ENCODE measurements at regions not wholly inside any gene's neighbourhood (a gene's known extent, or its start where the extent isn't known, plus 50 kb on each side); places are given as distances from the start of the nearest gene placed in this dataset.
"Not testable (repeated sequence)": the region's sequence is repeated elsewhere in the genome, so short reads cannot be mapped to it uniquely, and the experiment has no call there.

GRCh38 chrX:115392031-115392430, 102.5 kb downstream of the LUZP4 start:
- Histone ChIP-seq H4K8ac (ENCODE audit: low read depth, low read length) (no peak overlapping the region), H3K27me3 (ENCODE audit: insufficient read depth, low read length, poor library complexity) (no peaks in the 10 kb centered on the region), H3K23ac (ENCODE audit: low read length) (no peak overlapping the region), H3K27ac (ENCODE audit: low read depth, low read length) (no peak overlapping the region), H2BK5ac (ENCODE audit: low read length) (no peak overlapping the region), H2AK5ac (ENCODE audit: low read length) (no peak overlapping the region), H3K4ac (ENCODE audit: low read depth, low read length) (no peak overlapping the region), H3K36me3 (ENCODE audit: control insufficient read depth, insufficient read depth, low read length) (no peaks in the 10 kb centered on the region), H3K79me1 (ENCODE audit: low read length) (no peaks in the 10 kb centered on the region), H3K4me1 (ENCODE audit: control insufficient read depth, low read depth, low read length) (no peaks in the 10 kb centered on the region), H2BK120ac (ENCODE audit: low read depth, low read length) (no peak overlapping the region), H2BK15ac (replicated peaks; ENCODE audit: low read depth) (no peak overlapping the region), H3K79me2 (ENCODE audit: control insufficient read depth, insufficient read depth, low read length) (no peaks in the 10 kb centered on the region), H3K4me2 (ENCODE audit: low read length) (no peak overlapping the region), H3K4me3 (ENCODE audit: low read length) (no peak overlapping the region), H4K5ac (ENCODE audit: low read length) (no peak overlapping the region), H3K56ac (ENCODE audit: low read length) (no peak overlapping the region), H3K18ac (ENCODE audit: low read length) (no peak overlapping the region), H3K9ac (ENCODE audit: low read length) (no peak overlapping the region)
- DNase-seq: no peak
- WGBS (ENCODE audit: extremely low coverage, insufficient coverage, low lambda C conversion rate): no CpG with 5 or more reads among the region's 2 CpGs

- Histone ChIP-seq H3K79me2 (ENCODE audit: control insufficient read depth, insufficient read depth, low read length) (no peaks in the 10 kb centered on the region), H2BK120ac (ENCODE audit: low read depth, low read length) (no peak overlapping the region), H2BK5ac (ENCODE audit: low read length) (no peak overlapping the region), H3K4me3 (ENCODE audit: low read length) (no peak overlapping the region), H3K9ac (ENCODE audit: low read length) (no peak overlapping the region), H4K5ac (ENCODE audit: low read length) (no peak overlapping the region), H3K4me1 (ENCODE audit: control insufficient read depth, low read depth, low read length) (no peaks in the 10 kb centered on the region), H3K36me3 (ENCODE audit: control insufficient read depth, insufficient read depth, low read length) (no peaks in the 10 kb centered on the region), H2AK5ac (ENCODE audit: low read length) (no peak overlapping the region), H3K18ac (ENCODE audit: low read length) (no peak overlapping the region), H3K56ac (ENCODE audit: low read length) (no peak overlapping the region), H3K23ac (ENCODE audit: low read length) (no peak overlapping the region), H3K4me2 (ENCODE audit: low read length) (no peak overlapping the region), H3K27me3 (ENCODE audit: insufficient read depth, low read length, poor library complexity) (no peaks in the 10 kb centered on the region), H2BK15ac (replicated peaks; ENCODE audit: low read depth) (no peak overlapping the region), H3K27ac (ENCODE audit: low read depth, low read length) (no peak overlapping the region), H3K4ac (ENCODE audit: low read depth, low read length) (no peak overlapping the region), H3K79me1 (ENCODE audit: low read length) (no peaks in the 10 kb centered on the region), H4K8ac (ENCODE audit: low read depth, low read length) (no peak overlapping the region)
- DNase-seq: no peak
- WGBS (ENCODE audit: extremely low coverage, insufficient coverage, low lambda C conversion rate): no CpG with 5 or more reads among the region's 1 CpG
Measured at GRCh38 chrX:115392871-115393270, 103.4 kb downstream of the LUZP4 start.

- no peaks in the 10 kb centered on the region for H3K4me1 ChIP-seq (ENCODE audit: control insufficient read depth, low read depth, low read length)
- H3K4me2 ChIP-seq (ENCODE audit: low read length): no peak overlapping the region
- no peak overlapping the region for H2AK5ac ChIP-seq (ENCODE audit: low read length)
- H3K9ac ChIP-seq (ENCODE audit: low read length): no peak overlapping the region
- H4K5ac ChIP-seq (ENCODE audit: low read length): no peak overlapping the region
- H4K8ac ChIP-seq (ENCODE audit: low read depth, low read length): no peak overlapping the region
- no peak overlapping the region for H3K27ac ChIP-seq (ENCODE audit: low read depth, low read length)
- DNase-seq: no peak
- no peak overlapping the region for H3K23ac ChIP-seq (ENCODE audit: low read length)
- no peak overlapping the region for H3K56ac ChIP-seq (ENCODE audit: low read length)
- H2BK15ac ChIP-seq (replicated peaks; ENCODE audit: low read depth): no peak overlapping the region
- no peak overlapping the region for H3K18ac ChIP-seq (ENCODE audit: low read length)
- no peak overlapping the region for H2BK120ac ChIP-seq (ENCODE audit: low read depth, low read length)
- no peaks in the 10 kb centered on the region for H3K27me3 ChIP-seq (ENCODE audit: insufficient read depth, low read length, poor library complexity)
- H3K36me3 ChIP-seq (ENCODE audit: control insufficient read depth, insufficient read depth, low read length): no peaks in the 10 kb centered on the region
- WGBS (ENCODE audit: extremely low coverage, insufficient coverage, low lambda C conversion rate): no CpG with 5 or more reads among the region's 1 CpG
- no peaks in the 10 kb centered on the region for H3K79me2 ChIP-seq (ENCODE audit: control insufficient read depth, insufficient read depth, low read length)
- H3K79me1 ChIP-seq (ENCODE audit: low read length): no peaks in the 10 kb centered on the region
- no peak overlapping the region for H2BK5ac ChIP-seq (ENCODE audit: low read length)
- H3K4ac ChIP-seq (ENCODE audit: low read depth, low read length): no peak overlapping the region
- H3K4me3 ChIP-seq (ENCODE audit: low read length): no peak overlapping the region
Measured at GRCh38 chrX:115393271-115393670, 103.8 kb downstream of the LUZP4 start.

GRCh38 chrX:115394806-115395205, 105.3 kb downstream of the LUZP4 start:
- not testable (repeated sequence) for H2BK120ac ChIP-seq (ENCODE audit: low read depth, low read length); H4K5ac ChIP-seq (ENCODE audit: low read length); H3K23ac ChIP-seq (ENCODE audit: low read length); H2AK5ac ChIP-seq (ENCODE audit: low read length); H3K79me1 ChIP-seq (ENCODE audit: low read length); H3K4ac ChIP-seq (ENCODE audit: low read depth, low read length); H3K56ac ChIP-seq (ENCODE audit: low read length); H3K4me3 ChIP-seq (ENCODE audit: low read length); H3K36me3 ChIP-seq (ENCODE audit: control insufficient read depth, insufficient read depth, low read length); H4K8ac ChIP-seq (ENCODE audit: low read depth, low read length); H3K27me3 ChIP-seq (ENCODE audit: insufficient read depth, low read length, poor library complexity); H3K18ac ChIP-seq (ENCODE audit: low read length); H3K4me1 ChIP-seq (ENCODE audit: control insufficient read depth, low read depth, low read length); DNase-seq; H2BK5ac ChIP-seq (ENCODE audit: low read length); H3K4me2 ChIP-seq (ENCODE audit: low read length); H3K9ac ChIP-seq (ENCODE audit: low read length); H3K79me2 ChIP-seq (ENCODE audit: control insufficient read depth, insufficient read depth, low read length); H2BK15ac ChIP-seq (replicated peaks; ENCODE audit: low read depth); H3K27ac ChIP-seq (ENCODE audit: low read depth, low read length)
- WGBS (ENCODE audit: extremely low coverage, insufficient coverage, low lambda C conversion rate): no CpG with 5 or more reads among the region's 4 CpGs

GRCh38 chrX:115399306-115399705, 109.8 kb downstream of the LUZP4 start:
- no CpG with 5 or more reads among the region's 2 CpGs for WGBS (ENCODE audit: extremely low coverage, insufficient coverage, low lambda C conversion rate)
- Histone ChIP-seq H3K36me3 (ENCODE audit: control insufficient read depth, insufficient read depth, low read length) (no peaks in the 10 kb centered on the region), H2BK5ac (ENCODE audit: low read length) (no peak overlapping the region), H4K8ac (ENCODE audit: low read depth, low read length) (no peak overlapping the region), H3K4me3 (ENCODE audit: low read length) (no peak overlapping the region), H3K27ac (ENCODE audit: low read depth, low read length) (no peak overlapping the region), H4K5ac (ENCODE audit: low read length) (no peak overlapping the region), H3K23ac (ENCODE audit: low read length) (no peak overlapping the region), H3K56ac (ENCODE audit: low read length) (no peak overlapping the region), H3K4me1 (ENCODE audit: control insufficient read depth, low read depth, low read length) (no peaks in the 10 kb centered on the region), H2BK15ac (replicated peaks; ENCODE audit: low read depth) (no peak overlapping the region), H3K9ac (ENCODE audit: low read length) (no peak overlapping the region), H3K4me2 (ENCODE audit: low read length) (no peak overlapping the region), H2BK120ac (ENCODE audit: low read depth, low read length) (no peak overlapping the region), H3K79me2 (ENCODE audit: control insufficient read depth, insufficient read depth, low read length) (no peaks in the 10 kb centered on the region), H3K18ac (ENCODE audit: low read length) (no peak overlapping the region), H2AK5ac (ENCODE audit: low read length) (no peak overlapping the region), H3K27me3 (ENCODE audit: insufficient read depth, low read length, poor library complexity) (no peaks in the 10 kb centered on the region), H3K4ac (ENCODE audit: low read depth, low read length) (no peak overlapping the region), H3K79me1 (ENCODE audit: low read length) (no peaks in the 10 kb centered on the region)
- DNase-seq: no peak

GRCh38 chrX:115400960-115401359, 111.4 kb downstream of the LUZP4 start:
- Histone ChIP-seq H3K79me1 (ENCODE audit: low read length) (no peaks in the 10 kb centered on the region), H3K56ac (ENCODE audit: low read length) (no peak overlapping the region), H3K79me2 (ENCODE audit: control insufficient read depth, insufficient read depth, low read length) (no peaks in the 10 kb centered on the region), H4K5ac (ENCODE audit: low read length) (no peak overlapping the region), H3K36me3 (ENCODE audit: control insufficient read depth, insufficient read depth, low read length) (no peaks in the 10 kb centered on the region), H4K8ac (ENCODE audit: low read depth, low read length) (no peak overlapping the region), H3K4me3 (ENCODE audit: low read length) (no peak overlapping the region), H3K27me3 (ENCODE audit: insufficient read depth, low read length, poor library complexity) (no peaks in the 10 kb centered on the region), H3K4ac (ENCODE audit: low read depth, low read length) (no peak overlapping the region), H3K4me2 (ENCODE audit: low read length) (no peak overlapping the region), H2BK15ac (replicated peaks; ENCODE audit: low read depth) (no peak overlapping the region), H2AK5ac (ENCODE audit: low read length) (no peak overlapping the region), H3K27ac (ENCODE audit: low read depth, low read length) (no peak overlapping the region), H3K9ac (ENCODE audit: low read length) (no peak overlapping the region), H2BK5ac (ENCODE audit: low read length) (no peak overlapping the region), H3K4me1 (ENCODE audit: control insufficient read depth, low read depth, low read length) (no peaks in the 10 kb centered on the region), H3K23ac (ENCODE audit: low read length) (no peak overlapping the region), H2BK120ac (ENCODE audit: low read depth, low read length) (no peak overlapping the region), H3K18ac (ENCODE audit: low read length) (no peak overlapping the region)
- DNase-seq: peak; percentile 43
- WGBS (ENCODE audit: extremely low coverage, insufficient coverage, low lambda C conversion rate): no CpG with 5 or more reads among the region's 3 CpGs

Data from mesendoderm (in vitro differentiated cells).